Body of pancreas (tissue), 4 donors: ENCODE measurements at regions not wholly inside any gene's neighbourhood (a gene's known extent, or its start where the extent isn't known, plus 50 kb on each side); places are given as distances from the start of the nearest gene placed in this dataset.

Source experiments
- CTCF ChIP-seq, 7 experiments: fragments of 450-650 bp in 4 of 7; fragments of 200-600 bp in 3 of 7; sonication (generic) in 3 of 7; IDR thresholded peaks; one replicate each; pipeline ENCODE4 v1.5.1; 2016 to 2019; ENCODE audit warnings: antibody characterized with exemption in 7 of 7
- POLR2A ChIP-seq, 3 donors: fragments of 450-650 bp; IDR thresholded peaks; one replicate each; pipeline ENCODE4 v1.6.1; 2016; ENCODE audit warnings: antibody characterized with exemption in 3 of 3, mild to moderate bottlenecking in 2 of 3

- TF ChIP-seq POLR2A (IDR thresholded peaks at IDR 0.05) (no peak), CTCF (IDR thresholded peaks at IDR 0.05) (no peak)
Observed at GRCh38 chr6:44049163-44049988, 77.9 kb downstream of the MRPL14 start.
